Stimulated activated CD4-positive, alpha-beta T cell treated with anti-CD3 and anti-CD28 coated beads, Interleukin-15, amount 100 ng/mL, for 24 hours (primary cell): ENCODE measurements at regions not wholly inside any gene's neighbourhood (a gene's known extent, or its start where the extent isn't known, plus 50 kb on each side); places are given as distances from the start of the nearest gene placed in this dataset.
A peak's percentile ranks its signal among the peaks of the same experiment; 100 is the strongest.
"Not testable (repeated sequence)": the region's sequence is repeated elsewhere in the genome, so short reads cannot be mapped to it uniquely, and the experiment has no call there.

Source experiments
- DNase-seq: peaks from one replicate; pipeline ENCODE4 v3.0.0-alpha.2; 2020

DNA sequence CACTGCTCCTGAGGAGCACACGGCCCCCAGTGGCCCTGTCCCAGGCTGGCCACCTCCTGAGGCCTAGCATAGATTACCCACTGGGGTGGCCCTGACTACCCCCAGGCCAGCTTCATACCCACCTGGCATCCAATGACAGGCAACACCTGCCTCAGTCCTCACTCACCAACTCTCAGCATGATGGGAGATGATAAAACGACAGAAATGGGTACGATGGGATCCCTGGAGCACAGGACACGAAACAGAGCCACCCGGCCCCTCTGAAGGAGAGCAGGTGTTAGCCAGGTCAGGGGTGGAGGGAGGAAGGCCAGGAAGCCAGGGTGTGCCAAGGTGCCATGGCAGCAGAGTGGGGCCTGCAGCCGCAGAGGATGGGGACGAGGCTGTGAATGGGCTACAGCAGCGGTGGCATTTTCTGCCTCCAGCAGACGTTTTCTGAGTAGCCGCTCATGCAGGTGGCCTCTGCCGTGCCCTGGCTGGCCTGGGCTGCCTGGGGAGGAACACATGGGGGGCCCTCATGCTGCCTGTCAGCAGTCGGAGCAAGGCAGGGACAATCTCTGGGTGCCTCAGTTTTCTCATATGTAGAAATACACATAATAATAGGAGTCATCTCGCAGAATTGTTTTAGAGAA lies 50.2 kb upstream of the FGF3 start:
- DNase-seq, result no peak

- DNase-seq, result no peak
Measured at GRCh38 chr11:69870766-69871165, 51.5 kb upstream of the FGF3 start.

- no peak for DNase-seq
Measured at GRCh38 chr11:69873166-69874077, 54.2 kb upstream of the FGF3 start.

DNA sequence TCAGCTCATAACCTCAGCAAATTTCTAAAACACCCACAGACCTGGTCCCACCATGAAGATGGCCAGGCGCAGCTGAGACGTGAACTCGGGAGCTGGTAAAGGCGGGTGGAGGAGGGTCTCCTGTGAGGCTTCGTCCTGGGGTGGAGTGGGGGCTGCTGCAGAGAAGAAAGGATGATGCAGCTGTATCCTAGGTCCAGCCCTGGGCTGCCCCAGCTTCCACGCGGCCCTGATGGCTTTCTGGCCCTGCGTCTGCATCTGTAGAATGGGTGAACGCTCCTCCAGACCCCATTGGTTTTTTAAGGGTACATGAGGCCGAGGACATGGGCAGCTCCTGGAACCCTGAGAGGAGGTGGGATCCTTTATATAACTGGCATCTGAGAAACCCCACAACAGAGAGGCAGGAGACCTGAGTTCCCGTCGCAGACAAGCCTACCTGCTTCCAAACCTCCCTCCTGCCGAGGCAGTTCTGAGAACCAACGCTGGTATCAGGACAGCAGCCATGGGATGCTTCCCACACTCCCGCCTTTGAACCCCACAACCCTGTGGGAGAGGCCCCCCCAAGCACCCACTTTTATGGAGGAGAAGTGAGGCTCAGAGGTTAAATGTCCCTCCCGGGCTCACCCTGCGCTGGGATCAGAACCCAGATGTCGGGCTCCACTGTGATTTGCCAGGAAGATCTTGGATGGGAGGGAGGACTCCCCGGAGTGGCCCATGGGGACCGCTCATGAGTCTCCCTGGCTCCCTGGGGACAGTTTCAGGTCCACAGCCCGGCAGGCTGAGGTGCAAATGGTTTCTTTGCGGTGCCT lies 55.2 kb upstream of the FGF3 start:
- no peak for DNase-seq

DNA sequence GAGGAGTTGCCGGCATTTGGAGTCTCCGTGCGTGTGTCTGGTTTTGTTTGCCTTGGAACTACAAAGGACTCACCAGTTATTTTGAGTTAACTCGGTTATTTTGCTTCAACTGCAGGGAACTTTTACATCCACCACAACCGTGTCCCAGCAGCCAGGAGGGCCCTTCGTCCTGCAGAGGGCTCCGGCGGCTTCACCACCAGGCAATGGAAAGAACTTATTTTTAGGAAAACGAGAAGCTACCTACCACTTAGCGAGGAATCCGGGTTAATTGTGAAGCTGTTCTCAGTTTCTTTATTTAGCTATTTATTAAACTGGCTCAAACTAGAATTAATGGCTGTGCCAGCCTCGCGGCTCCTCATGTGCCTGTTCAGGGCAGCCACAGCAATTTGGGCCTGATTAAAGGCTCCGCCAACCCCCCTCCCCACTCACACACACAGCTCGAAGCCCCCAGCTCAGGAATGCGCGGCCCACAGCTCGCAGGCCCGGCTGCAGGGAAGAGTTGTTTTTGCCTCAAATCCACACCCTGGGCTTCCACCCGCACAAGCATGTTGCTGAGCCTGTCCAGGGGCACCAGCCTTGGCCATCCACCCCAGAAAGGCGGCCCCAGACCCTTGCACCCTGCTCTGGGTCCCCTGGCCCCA lies 55.9 kb upstream of the FGF3 start:
- DNase-seq, result no peak

GRCh38 chr11:69876013-69876412 lies 56.8 kb upstream of the FGF3 start:
- DNase-seq, result no peak

GRCh38 chr11:69877235-69877634 lies 58.0 kb upstream of the FGF3 start:
- DNase-seq, result no peak

DNA sequence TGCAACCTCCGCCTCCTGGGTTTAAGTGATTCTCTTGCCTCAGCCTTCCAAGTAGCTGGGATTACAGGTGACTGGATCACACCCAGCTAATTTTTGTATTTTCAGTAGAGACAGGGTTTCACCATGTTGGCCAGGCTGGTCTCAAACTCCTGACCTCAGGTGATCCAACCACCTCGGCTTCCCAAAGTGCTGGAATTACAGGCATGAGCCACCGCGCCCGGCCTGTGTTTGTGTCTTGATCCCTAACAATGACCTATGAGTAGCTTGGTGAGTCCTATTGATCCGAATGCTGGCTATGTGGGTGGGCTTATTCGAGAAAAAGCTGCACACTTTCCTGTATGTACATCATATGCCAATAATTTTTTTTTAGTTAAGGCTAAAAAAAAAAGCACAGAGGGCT lies 58.5 kb upstream of the FGF3 start:
- DNase-seq, result not testable (repeated sequence)

GRCh38 chr11:69878144-69878883 lies 59.1 kb upstream of the FGF3 start:
- DNase-seq, result no peak

DNA sequence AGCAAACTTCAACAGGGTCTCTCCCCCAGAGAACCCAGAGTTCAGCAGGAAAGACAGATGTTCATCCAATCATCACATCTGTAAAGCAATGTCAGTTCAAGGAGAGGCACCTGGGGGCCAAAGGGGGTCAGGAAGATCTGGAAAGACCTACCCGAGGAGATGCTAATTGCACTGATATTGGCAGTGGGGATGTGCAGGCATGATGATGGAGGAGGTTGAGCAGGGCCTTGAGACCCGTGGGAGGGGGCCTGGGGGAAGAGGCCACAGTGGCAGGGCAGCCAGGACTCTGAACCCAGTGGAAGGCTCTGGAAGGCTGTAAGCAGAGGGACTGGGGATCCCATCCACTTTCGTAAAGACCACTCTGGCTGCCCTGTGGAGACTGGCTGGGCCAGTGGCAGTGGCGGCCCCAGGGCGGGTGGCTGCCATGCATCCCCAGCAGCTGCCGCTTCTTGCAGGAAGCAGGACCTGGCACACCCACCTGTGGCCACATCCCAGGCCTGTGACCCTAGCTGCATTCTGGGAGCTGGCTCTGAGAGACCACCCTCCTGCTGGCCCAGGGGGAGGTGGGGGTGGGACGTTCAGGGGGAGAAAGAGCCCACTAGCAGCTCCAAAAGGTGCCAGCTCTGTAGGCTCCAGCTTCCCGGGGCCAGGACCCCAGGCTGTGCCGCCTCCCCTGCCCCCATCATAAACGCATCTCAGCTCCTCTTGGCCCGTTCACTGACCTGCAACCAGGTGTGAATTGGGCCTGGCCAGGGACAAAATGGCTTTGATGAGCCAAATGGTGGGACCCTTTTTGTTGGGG lies 59.9 kb upstream of the FGF3 start:
- DNase-seq, result no peak

GRCh38 chr11:69879729-69880005 lies 60.5 kb upstream of the FGF3 start:
- no peak for DNase-seq

DNA sequence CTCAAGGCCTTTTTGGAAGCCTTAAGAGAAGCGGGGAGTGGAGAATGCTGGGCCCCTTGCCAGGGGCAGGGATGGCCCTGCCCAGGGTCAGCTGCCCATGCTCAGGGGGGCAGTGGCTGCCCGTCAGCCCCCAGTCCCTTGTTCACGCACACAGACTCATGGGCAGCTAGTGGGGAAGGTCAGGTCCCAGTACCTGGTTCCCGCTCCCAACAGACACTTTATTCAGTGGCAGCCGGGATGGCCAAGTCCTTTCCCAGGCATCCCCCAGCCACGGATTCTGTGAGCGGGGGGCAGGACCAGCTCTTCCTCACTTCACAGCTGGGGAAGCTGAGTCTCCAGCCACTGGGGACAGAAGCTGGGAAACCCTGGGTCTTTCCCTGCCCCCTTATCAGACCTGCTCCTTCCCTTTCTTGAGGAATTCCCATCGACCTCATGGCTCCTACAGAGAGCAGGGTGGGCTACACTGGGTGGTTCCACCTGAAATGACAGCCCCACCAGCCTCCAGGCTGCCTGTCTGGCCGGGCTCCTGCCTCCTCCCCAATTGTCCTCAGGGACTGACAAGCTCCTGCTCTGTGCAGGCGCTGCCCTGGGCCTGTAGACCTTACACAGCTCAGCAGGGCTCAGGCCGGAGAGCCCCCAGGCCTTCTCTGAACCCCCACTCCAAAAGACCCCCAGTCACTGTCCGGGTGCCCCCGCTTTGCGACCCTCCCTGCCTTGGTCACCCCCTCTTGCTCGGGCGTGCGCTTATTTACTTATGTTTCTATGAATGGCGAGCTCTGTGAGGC lies 61.0 kb upstream of the FGF3 start:
- DNase-seq, result no peak

DNA sequence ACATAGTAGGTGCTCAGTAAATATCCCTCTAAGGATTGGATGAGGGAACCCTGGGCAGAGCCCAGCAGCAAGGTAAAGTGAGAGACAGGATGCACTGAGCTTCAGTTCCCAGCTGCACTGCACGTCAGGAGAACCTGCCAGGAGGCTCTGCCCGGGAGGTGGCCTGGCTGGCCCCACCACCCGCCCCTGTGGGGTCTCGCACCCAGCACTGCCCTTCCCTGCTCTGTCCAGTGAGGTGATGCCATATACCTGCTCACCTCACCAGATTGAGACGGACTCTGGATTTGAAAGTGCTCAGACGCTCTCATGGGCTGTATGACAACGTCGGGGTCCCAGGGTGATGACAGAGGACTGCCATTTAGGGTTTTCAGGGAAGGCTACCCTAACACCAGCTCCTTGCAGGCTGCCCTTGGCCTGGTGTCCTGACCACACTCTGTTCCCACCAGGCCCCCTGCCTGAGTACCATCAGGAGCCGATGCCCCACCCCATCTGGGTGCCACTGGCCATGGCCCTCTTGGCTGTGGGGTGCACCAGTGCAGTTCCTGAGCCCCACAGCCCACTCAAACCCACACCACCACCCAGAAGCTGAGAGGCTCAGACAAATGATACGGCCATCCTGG lies 61.7 kb upstream of the FGF3 start:
- no peak for DNase-seq

GRCh38 chr11:69881467-69882269 lies 62.5 kb upstream of the FGF3 start:
- DNase-seq, result peak; percentile 5

GRCh38 chr11:69882270-69882608 lies 63.0 kb upstream of the FGF3 start:
- DNase-seq, result no peak

DNA sequence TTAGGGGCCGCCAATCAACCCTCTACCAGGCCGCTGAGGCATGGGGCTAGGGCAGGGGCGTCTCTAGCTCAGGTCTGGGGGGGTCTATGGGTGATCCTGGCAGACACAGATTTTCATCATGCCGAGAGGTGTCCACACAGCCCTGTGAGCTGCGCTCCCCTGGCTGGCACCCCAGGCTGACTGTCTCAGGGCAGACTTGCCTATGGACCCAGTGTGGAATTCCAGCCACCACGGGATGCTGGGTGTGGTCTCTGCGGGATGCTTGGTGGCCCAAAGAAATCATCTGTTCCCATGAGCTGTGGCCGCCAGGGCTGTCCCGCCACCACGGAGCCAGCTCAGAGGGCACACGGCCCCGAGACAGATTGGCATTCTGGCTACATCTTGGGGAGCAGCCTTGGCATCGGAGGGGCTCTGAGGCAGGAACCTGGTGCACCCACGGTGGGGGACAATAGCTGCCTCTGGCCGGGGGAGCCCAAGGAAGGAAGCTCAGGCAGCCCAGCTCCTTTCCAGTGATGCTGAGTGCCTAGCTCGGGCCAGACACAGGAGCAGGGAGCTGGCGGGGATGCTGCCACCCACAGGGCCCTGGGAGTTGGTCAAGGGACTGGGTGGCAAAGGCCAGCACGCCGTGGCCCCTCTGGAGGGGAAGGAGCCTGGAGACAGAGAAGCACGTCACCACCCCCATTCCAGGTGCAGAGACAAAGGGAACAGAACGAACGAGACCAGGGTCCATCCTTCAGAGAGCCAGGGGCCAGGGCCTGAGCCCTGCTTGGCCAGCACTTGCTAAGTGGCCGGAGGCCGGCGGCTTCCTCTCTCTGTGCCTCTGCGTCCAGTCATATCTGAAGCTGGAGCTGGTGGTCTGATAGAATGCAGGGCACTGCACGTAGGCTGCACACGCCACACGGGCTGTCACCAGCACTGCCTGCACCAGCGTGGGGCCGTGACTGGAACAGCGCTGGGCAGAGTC lies 64.4 kb upstream of the FGF3 start:
- no peak for DNase-seq

DNA sequence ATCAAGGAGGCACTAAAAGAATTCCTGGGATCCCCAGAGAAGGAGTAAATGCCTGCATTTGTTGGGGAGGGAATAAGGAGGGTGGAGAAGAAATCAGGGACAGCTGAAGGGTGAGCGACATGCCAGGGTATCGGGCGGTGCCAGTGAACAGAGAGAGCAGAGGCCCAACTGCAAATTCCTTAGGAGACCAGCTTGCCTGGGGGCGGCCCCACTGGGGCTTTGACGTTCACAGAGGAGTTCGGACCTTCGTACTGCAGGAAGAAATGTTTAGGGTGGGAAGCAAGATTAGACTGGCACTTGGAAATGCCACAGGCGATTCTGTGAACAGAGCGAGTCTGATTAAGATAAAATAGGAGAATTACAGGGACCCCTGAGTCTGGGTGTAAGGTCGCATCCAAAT lies 65.1 kb upstream of the FGF3 start:
- no peak for DNase-seq

GRCh38 chr11:69884751-69885150 lies 65.5 kb upstream of the FGF3 start:
- DNase-seq, result no peak
